Mesendoderm (in vitro differentiated cells): ENCODE measurements at regions not wholly inside any gene's neighbourhood (a gene's known extent, or its start where the extent isn't known, plus 50 kb on each side); places are given as distances from the start of the nearest gene placed in this dataset.

ENCODE experiments used
- DNase-seq: peaks from one replicate; pipeline ENCODE4 v3.0.0; 2013
- H2AK5ac ChIP-seq: 2 replicates; pipeline ENCODE4 v1.6.1; 2013; ENCODE audit warnings: low read length, inconsistent platforms
- H2BK120ac ChIP-seq: 2 replicates; pipeline ENCODE4 v1.6.1; 2013; ENCODE audit warnings: low read depth, mild to moderate bottlenecking, low read length, moderate library complexity, mixed read lengths
- H2BK15ac ChIP-seq: replicated peaks from 2 replicates; pipeline ENCODE4 v1.6.1; 2013; ENCODE audit warnings: low read depth, mild to moderate bottlenecking, moderate library complexity
- H2BK5ac ChIP-seq: 2 replicates; pipeline ENCODE4 v1.6.1; 2013; ENCODE audit warnings: low read length, inconsistent platforms
- H3K18ac ChIP-seq: 2 replicates; pipeline ENCODE4 v1.6.1; 2013; ENCODE audit warnings: mild to moderate bottlenecking, low read length, mixed read lengths
- H3K23ac ChIP-seq: one replicate; pipeline ENCODE4 v1.6.1; 2013; ENCODE audit warnings: low read length
- H3K27ac ChIP-seq: 2 replicates; pipeline ENCODE4 v1.5.1; 2013; ENCODE audit warnings: low read depth, mild to moderate bottlenecking, inconsistent platforms, low read length, moderate library complexity
- H3K27me3 ChIP-seq: 2 replicates; pipeline ENCODE4 v1.6.1; 2013; ENCODE audit warnings: low read length, control low read depth, mild to moderate bottlenecking, inconsistent platforms; ENCODE audit not compliant: insufficient read depth, poor library complexity
- H3K36me3 ChIP-seq: 2 replicates; pipeline ENCODE4 v1.6.1; 2013; ENCODE audit warnings: low read length, inconsistent platforms; ENCODE audit not compliant: control insufficient read depth, insufficient read depth
- H3K4ac ChIP-seq: one replicate; pipeline ENCODE4 v1.6.1; 2013; ENCODE audit warnings: low read depth, mild to moderate bottlenecking, low read length, moderate library complexity
- H3K4me1 ChIP-seq: 2 replicates; pipeline ENCODE4 v1.6.1; 2013; ENCODE audit warnings: low read depth, low read length, inconsistent platforms; ENCODE audit not compliant: control insufficient read depth
- H3K4me2 ChIP-seq: 2 replicates; pipeline ENCODE4 v1.6.1; 2013; ENCODE audit warnings: low read length
- H3K4me3 ChIP-seq: 2 replicates; pipeline ENCODE4 v1.5.1; 2013; ENCODE audit warnings: mild to moderate bottlenecking, low read length
- H3K56ac ChIP-seq: one replicate; pipeline ENCODE4 v1.6.1; 2013; ENCODE audit warnings: low read length
- H3K79me1 ChIP-seq: 2 replicates; pipeline ENCODE4 v1.6.1; 2013; ENCODE audit warnings: low read length, inconsistent platforms
- H3K79me2 ChIP-seq: 2 replicates; pipeline ENCODE4 v1.6.1; 2013; ENCODE audit warnings: mild to moderate bottlenecking, low read length; ENCODE audit not compliant: control insufficient read depth, insufficient read depth
- H3K9ac ChIP-seq: 2 replicates; pipeline ENCODE4 v1.6.1; 2013; ENCODE audit warnings: low read length, inconsistent platforms
- H4K5ac ChIP-seq: one replicate; pipeline ENCODE4 v1.6.1; 2013; ENCODE audit warnings: low read length
- H4K8ac ChIP-seq: one replicate; pipeline ENCODE4 v1.6.1; 2013; ENCODE audit warnings: low read depth, mild to moderate bottlenecking, control low read depth, low read length, moderate library complexity
- WGBS: extraction: QIAGEN DNeasy Blood & Tissue Kit; methylation state at CpG from one replicate; pipeline ENCODE4 v1.1.7; 2013; ENCODE audit warnings: low lambda C conversion rate, missing lambda C conversion rate; ENCODE audit not compliant: insufficient coverage; ENCODE audit errors: extremely low coverage; 5-methylcytosine and 5-hydroxymethylcytosine counted together

GRCh38 chr6:14983599-14984518, 262.0 kb upstream of the JARID2 start:
- no peak overlapping the region for H3K4me3 ChIP-seq
- H3K79me1 ChIP-seq: no peaks in the 10 kb centered on the region
- no peaks in the 10 kb centered on the region for H3K4me1 ChIP-seq
- no peak overlapping the region for H3K4me2 ChIP-seq
- DNase-seq: no peak
- no peaks in the 10 kb centered on the region for H3K79me2 ChIP-seq
- no peak overlapping the region for H2BK15ac ChIP-seq
- H3K56ac ChIP-seq: no peak overlapping the region
- H4K5ac ChIP-seq: no peak overlapping the region
- H3K27me3 ChIP-seq: no peaks in the 10 kb centered on the region
- no peak overlapping the region for H3K9ac ChIP-seq
- no peak overlapping the region for H2BK120ac ChIP-seq
- no peak overlapping the region for H3K18ac ChIP-seq
- H3K23ac ChIP-seq: no peak overlapping the region
- no peak overlapping the region for H3K4ac ChIP-seq
- no peaks in the 10 kb centered on the region for H3K36me3 ChIP-seq
- no peak overlapping the region for H3K27ac ChIP-seq
- H2BK5ac ChIP-seq: no peak overlapping the region
- no CpG with 5 or more reads among the region's 5 CpGs for WGBS
- no peak overlapping the region for H2AK5ac ChIP-seq
- H4K8ac ChIP-seq: no peak overlapping the region

- no CpG with 5 or more reads among the region's 6 CpGs for WGBS
- H4K5ac ChIP-seq: no peak overlapping the region
- no peak overlapping the region for H3K4ac ChIP-seq
- no peak overlapping the region for H3K27ac ChIP-seq
- H3K18ac ChIP-seq: no peak overlapping the region
- H2AK5ac ChIP-seq: no peak overlapping the region
- no peak overlapping the region for H3K56ac ChIP-seq
- no peak overlapping the region for H2BK120ac ChIP-seq
- no peak overlapping the region for H3K9ac ChIP-seq
- no peak overlapping the region for H2BK5ac ChIP-seq
- H3K23ac ChIP-seq: no peak overlapping the region
- H4K8ac ChIP-seq: no peak overlapping the region
- no peak overlapping the region for H2BK15ac ChIP-seq
- H3K79me2 ChIP-seq: no peaks in the 10 kb centered on the region
- H3K4me1 ChIP-seq: no peaks in the 10 kb centered on the region
- H3K36me3 ChIP-seq: no peaks in the 10 kb centered on the region
- H3K79me1 ChIP-seq: no peaks in the 10 kb centered on the region
- no peak for DNase-seq
- H3K27me3 ChIP-seq: no peaks in the 10 kb centered on the region
- H3K4me2 ChIP-seq: no peak overlapping the region
- no peak overlapping the region for H3K4me3 ChIP-seq
Measured at GRCh38 chr6:14984519-14984853, 261.4 kb upstream of the JARID2 start.

GRCh38 chr6:14985366-14985765, 260.5 kb upstream of the JARID2 start:
- no peak overlapping the region for H3K4me2 ChIP-seq
- no peak overlapping the region for H2BK15ac ChIP-seq
- no peak overlapping the region for H3K56ac ChIP-seq
- H2BK5ac ChIP-seq: no peak overlapping the region
- no peak overlapping the region for H2AK5ac ChIP-seq
- no CpG with 5 or more reads among the region's 4 CpGs for WGBS
- no peak overlapping the region for H3K4me3 ChIP-seq
- no peaks in the 10 kb centered on the region for H3K79me2 ChIP-seq
- H4K8ac ChIP-seq: no peak overlapping the region
- H3K79me1 ChIP-seq: no peaks in the 10 kb centered on the region
- DNase-seq: no peak
- H4K5ac ChIP-seq: no peak overlapping the region
- H3K23ac ChIP-seq: no peak overlapping the region
- no peak overlapping the region for H2BK120ac ChIP-seq
- no peak overlapping the region for H3K9ac ChIP-seq
- H3K18ac ChIP-seq: no peak overlapping the region
- H3K36me3 ChIP-seq: no peaks in the 10 kb centered on the region
- H3K4me1 ChIP-seq: no peaks in the 10 kb centered on the region
- H3K4ac ChIP-seq: no peak overlapping the region
- H3K27me3 ChIP-seq: no peaks in the 10 kb centered on the region
- H3K27ac ChIP-seq: no peak overlapping the region

GRCh38 chr6:14986370-14986769, 259.5 kb upstream of the JARID2 start:
- Histone ChIP-seq H2AK5ac (no peak overlapping the region), H3K4me2 (no peak overlapping the region), H3K9ac (no peak overlapping the region), H3K4me1 (no peaks in the 10 kb centered on the region), H3K23ac (no peak overlapping the region), H2BK15ac (no peak overlapping the region), H3K18ac (no peak overlapping the region), H3K4me3 (no peak overlapping the region), H4K5ac (no peak overlapping the region), H3K79me2 (no peaks in the 10 kb centered on the region), H4K8ac (no peak overlapping the region), H2BK5ac (no peak overlapping the region), H3K79me1 (no peaks in the 10 kb centered on the region), H3K27me3 (no peaks in the 10 kb centered on the region), H3K4ac (no peak overlapping the region), H3K36me3 (no peaks in the 10 kb centered on the region), H2BK120ac (no peak overlapping the region), H3K56ac (no peak overlapping the region), H3K27ac (no peak overlapping the region)
- no peak for DNase-seq
- WGBS: no CpG with 5 or more reads among the region's 7 CpGs

GRCh38 chr6:14987490-14987889, 258.4 kb upstream of the JARID2 start:
- Histone ChIP-seq H3K23ac (no peak overlapping the region), H2BK5ac (no peak overlapping the region), H3K56ac (no peak overlapping the region), H2BK120ac (no peak overlapping the region), H3K18ac (no peak overlapping the region), H3K36me3 (no peaks in the 10 kb centered on the region), H2AK5ac (no peak overlapping the region), H3K9ac (no peak overlapping the region), H3K27me3 (no peaks in the 10 kb centered on the region), H4K8ac (no peak overlapping the region), H3K4me3 (no peak overlapping the region), H3K27ac (no peak overlapping the region), H4K5ac (no peak overlapping the region), H3K4me2 (no peak overlapping the region), H3K4ac (no peak overlapping the region), H2BK15ac (no peak overlapping the region), H3K79me1 (no peaks in the 10 kb centered on the region), H3K4me1 (no peaks in the 10 kb centered on the region), H3K79me2 (no peaks in the 10 kb centered on the region)
- WGBS: no CpG with 5 or more reads among the region's 4 CpGs
- no peak for DNase-seq

- H3K4me1 ChIP-seq: no peaks in the 10 kb centered on the region
- no peak overlapping the region for H2AK5ac ChIP-seq
- H3K4ac ChIP-seq: no peak overlapping the region
- WGBS: no CpG with 5 or more reads among the region's 3 CpGs
- H4K8ac ChIP-seq: no peak overlapping the region
- H3K9ac ChIP-seq: no peak overlapping the region
- no peak overlapping the region for H2BK120ac ChIP-seq
- no peak overlapping the region for H2BK5ac ChIP-seq
- H3K4me3 ChIP-seq: no peak overlapping the region
- no peaks in the 10 kb centered on the region for H3K79me1 ChIP-seq
- no peak overlapping the region for H3K23ac ChIP-seq
- no peaks in the 10 kb centered on the region for H3K27me3 ChIP-seq
- H4K5ac ChIP-seq: no peak overlapping the region
- H2BK15ac ChIP-seq: no peak overlapping the region
- no peak overlapping the region for H3K56ac ChIP-seq
- no peak overlapping the region for H3K18ac ChIP-seq
- DNase-seq: no peak
- no peak overlapping the region for H3K4me2 ChIP-seq
- no peaks in the 10 kb centered on the region for H3K79me2 ChIP-seq
- H3K27ac ChIP-seq: no peak overlapping the region
- H3K36me3 ChIP-seq: no peaks in the 10 kb centered on the region
Measured at GRCh38 chr6:14992382-14992781, 253.5 kb upstream of the JARID2 start.
